HG03064 (cell line): ENCODE measurements at regions not wholly inside any gene's neighbourhood (a gene's known extent, or its start where the extent isn't known, plus 50 kb on each side); places are given as distances from the start of the nearest gene placed in this dataset.
A peak's percentile ranks its signal among the peaks of the same experiment; 100 is the strongest.

Source experiments
- ATAC-seq: cut with Tn5 transposase; IDR thresholded peaks from one replicate; pipeline ENCODE4 v1.9.1; 2021; ENCODE audit warnings: low read depth; ENCODE audit not compliant: unreplicated experiment

DNA sequence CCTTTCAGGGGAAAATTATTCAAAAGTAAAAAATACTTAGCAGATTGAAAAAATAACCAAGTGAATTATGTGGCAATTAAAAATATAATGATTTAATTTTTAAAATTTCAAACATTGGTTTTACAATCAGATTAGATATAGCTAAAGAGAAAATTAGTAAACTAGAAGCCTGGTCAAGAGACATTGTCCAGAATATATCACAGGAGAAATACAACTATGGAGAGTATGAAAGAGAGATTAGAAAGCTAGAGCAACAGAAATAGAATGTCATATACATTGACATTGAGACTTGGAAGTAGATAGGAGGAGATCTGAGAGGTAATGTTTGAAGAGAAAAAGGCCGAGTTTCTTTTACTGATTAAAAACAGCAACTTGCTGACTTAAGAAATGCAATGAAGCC is 476.4 kb upstream of the SLC10A2 start:
- no peak for ATAC-seq

DNA sequence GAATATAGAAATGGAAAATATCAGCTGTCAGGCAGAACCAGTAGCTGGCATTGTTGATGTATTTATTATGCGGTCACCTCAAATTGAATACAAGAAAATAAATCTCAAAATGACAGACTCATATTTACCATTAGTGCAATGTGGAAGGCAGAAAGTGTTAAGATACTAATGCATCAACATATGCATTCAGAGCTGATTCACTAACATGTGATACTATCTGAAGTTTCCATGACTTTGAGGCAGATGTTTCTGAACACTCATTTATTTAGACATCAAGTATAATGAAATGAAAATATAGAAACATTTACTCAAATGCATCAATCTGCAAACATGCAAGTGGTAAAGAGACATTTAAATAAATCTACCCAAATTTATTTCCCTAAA is 474.2 kb upstream of the SLC10A2 start:
- ATAC-seq = no peak

DNA sequence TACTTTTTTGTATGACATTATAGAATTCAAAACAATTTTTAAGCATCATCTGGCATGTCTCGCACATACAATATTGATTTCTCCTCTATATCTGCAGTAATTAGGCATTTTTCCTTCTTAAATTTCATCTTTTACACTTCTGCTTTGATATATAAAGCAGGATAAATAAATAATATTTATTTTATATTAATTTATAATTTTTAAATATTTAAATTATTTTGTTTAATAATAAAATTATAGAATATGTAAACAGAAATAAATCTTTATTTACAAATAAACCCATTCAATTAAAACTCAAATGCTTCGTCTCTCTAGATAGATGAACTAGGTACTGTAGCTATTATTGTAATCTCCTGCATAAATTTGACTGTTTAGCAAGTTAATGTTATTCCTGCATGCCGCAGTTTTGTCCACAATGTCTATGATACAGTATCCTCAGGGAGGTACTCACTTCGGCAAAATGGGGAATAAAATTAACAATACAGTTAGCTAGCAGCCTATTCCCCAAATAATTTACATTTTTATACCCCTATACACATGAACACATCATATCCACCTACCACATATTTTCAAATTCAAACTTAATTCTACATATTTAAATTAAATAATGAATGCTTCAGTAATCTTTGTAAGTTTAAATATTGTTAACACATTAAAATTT is 473.6 kb upstream of the SLC10A2 start:
- no peak for ATAC-seq

DNA sequence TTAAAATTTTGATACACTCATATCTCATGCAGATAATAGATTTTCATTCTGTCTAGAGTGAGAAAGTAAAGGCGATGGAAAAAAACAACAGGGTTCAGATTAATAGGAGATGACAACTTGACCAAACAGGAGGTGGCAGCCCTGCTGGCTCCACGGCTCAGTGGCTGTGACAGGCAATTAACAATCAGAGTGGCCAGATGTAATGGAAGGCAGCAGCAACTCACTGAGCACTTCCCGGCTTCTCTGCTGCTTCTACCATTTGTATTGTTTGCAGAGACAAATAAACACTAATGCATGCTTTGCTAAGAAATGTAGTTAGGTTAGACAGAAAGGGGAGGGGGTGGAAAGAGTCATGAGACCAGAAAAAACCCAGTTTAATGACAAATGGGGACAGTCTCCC is 473.0 kb upstream of the SLC10A2 start:
- ATAC-seq = no peak

DNA sequence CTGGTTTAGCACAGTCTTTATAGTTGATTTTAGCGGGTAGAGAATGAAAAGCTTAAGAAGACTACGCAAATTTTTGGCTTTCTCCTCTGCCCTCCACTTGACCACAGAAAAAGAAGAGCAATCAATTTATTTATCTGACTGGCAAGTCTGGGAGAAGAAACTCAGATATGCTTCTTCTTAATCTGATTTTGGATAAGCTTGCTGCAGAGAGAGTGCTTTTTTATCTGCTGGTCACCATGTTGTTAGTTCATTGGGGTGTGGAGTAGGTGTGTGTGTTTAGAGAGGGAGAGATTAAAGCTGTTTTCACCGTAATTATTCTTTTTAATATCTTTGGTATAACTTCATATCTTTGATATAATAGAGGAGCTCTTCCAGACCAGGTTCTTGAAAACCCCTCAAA is 471.4 kb upstream of the SLC10A2 start:
- ATAC-seq = no peak

DNA sequence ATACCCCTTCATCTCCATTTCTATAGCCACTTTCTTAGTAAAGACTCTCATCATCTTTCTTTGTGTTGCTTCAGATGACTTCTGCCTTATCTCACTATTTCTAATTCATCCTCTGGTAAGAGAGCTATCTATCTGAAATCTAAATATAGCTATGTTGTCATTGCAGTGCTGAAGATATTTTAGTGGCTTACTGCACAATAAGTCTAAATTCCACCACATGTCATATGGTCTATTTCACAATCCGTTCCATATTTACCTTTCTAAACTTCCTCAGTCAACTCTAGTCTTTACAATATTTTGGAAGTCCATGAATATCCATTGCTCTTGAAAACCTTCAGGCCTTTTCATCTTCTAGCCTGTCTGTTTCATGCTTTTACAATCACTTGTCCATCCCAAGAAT is 465.1 kb upstream of the SLC10A2 start:
- no peak for ATAC-seq

DNA sequence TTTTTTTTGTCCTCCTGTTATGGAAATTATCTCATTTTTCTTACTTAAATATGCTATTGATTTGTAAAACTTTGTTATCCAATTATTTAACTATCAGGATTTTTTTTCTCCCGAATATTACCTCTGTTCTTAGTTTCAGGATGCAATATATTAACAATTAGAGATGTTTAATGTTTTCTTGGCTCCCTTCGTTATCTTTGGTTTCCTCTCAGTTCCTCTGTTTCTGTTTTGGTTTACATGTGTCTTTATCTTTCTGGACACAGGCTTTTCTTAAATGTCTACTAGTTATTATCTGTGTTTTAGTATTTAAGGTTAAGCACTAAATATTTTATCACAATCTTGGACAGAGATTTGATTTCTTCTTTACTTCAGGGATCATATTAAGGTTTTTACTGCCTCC is 462.2 kb upstream of the SLC10A2 start:
- ATAC-seq = no peak

DNA sequence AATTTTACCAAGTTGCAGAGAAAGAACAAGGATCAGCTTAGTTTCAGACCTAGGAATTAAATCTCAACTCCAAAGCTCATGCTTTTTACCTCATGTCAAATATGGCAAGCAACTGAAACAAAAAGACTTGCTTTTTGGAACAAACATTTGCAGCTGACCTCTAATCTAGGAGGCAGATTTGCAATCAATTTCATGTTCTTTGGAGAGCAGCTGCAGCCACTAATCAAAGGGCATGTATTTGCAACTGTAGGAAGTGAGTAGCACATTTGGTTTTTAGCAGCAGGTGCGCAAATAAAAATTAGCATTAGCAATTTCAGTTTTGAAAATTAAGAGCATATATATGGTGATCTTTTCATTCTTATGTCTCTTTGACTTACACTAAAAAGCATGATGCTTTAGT is 459.3 kb upstream of the SLC10A2 start:
- no peak for ATAC-seq

DNA sequence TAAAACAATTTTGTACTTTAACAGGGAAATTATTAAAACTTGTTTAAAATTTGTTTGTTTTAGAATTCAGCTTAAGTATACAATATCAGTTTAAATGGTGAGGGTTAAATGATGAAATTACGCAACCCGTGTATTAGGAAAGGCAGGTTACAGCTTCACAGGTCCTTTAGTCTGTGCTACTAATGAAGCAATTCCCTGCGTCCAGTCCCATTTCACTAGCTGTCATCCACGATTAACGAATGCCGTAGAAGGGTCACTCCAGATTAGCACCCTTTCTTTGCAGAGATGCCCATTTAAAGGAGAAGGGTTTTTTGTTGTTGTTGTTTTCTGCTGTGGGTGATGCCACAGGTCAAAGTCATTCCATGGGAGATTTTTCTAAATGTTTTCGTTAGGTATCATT is 457.6 kb upstream of the SLC10A2 start:
- no peak for ATAC-seq

DNA sequence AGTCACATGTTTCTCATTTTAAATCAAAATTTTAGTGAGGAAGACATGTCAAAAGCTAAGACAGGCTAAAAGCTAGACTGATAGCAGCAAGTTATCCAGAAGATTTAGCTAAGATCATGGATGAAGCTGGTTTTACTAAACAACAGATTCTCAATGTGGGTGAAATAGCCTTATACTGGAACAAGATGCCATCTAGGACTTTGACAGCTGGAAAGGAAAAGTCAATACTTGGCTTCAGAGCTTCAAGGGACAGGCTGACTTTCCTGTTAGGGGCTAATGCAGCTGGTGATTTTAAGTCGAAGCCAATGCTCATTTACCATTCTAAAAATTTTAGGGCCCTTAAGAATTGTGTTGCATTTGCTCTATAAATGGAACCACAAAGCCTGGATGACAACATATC is 455.3 kb upstream of the SLC10A2 start:
- ATAC-seq = no peak

DNA sequence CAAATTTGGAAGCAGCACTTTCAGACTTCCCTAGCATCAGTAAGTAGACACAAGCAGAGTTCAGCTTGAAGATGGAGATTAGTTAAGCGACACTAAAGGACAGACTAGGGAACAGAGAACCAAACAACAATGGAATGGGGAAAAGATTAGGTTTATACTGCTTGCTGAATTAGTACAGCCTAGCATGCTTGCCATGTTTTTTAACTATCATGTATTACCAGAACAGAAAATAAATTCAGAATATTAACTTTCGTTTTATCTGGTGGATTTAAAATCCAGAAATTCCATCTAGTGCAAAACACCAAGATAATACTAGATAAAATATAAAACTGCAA is 451.5 kb upstream of the SLC10A2 start:
- no peak for ATAC-seq

DNA sequence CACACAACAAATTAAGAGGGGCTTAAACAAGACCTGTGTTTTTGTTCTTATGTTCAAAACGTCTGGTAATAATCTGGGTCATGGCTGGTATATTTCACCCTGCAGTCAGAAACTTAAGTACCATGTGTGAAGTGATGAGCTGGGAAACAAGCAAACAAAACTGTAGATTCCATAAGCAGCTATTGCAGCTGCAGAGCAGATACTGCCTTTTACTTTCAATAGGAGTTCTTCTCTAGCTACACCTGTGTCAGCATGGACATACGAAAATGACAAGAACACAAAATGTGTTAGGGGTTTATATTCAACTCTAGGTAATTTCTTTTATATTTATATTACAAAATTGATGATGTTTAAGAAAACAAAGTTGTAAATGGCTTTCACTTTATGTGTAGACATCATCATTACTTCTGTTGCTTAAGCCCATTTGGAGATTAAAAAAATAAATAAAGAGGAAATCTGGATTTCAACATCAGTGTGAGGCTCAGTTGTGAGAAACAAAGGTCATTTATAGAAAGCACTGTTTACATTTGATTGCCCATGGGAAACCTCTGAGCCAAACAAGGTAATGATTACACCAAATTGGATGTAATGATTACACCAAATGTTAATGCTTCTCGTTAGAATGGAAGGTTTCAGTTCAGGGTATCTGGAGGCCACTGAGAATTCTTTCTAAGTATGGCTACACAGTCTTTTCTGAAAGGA is 451.0 kb upstream of the SLC10A2 start:
- ATAC-seq = peak; percentile 85

DNA sequence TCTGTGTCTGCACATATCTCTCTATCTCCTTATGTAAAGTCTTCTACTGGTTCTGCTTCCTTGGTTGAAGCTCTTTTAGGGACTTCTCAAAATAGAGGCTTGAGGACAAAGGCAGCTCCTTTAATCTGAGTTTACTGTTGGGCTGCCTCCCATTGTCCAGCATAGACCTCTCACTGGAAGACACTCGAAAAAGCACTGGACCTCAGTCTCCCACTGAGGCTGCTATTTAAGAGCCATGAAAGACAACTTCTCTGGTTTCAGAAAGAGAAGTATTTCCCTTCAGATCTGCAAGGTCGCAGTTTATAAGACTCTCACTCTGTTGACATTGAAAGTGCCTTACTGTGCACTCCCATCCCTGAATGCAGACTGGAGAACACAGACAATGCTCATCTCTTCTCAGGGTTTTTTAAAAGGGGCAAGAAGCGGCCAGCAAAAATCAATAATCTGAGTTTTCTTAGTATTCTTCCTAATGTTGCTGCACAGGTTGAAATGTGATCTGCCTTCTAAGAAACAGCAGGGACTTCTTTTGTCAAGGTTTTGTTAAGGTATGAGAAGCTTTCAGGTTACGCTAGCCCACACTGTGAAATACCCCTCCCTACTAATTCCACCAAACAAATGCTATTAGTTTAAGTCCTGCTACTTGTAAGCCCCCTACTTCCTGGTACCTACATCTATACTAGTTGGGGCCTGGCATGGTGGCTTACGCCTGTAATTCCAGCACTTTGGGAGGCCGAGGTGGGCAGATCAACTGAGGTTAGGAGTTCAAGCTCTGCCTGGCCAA is 450.0 kb upstream of the SLC10A2 start:
- ATAC-seq = no peak

DNA sequence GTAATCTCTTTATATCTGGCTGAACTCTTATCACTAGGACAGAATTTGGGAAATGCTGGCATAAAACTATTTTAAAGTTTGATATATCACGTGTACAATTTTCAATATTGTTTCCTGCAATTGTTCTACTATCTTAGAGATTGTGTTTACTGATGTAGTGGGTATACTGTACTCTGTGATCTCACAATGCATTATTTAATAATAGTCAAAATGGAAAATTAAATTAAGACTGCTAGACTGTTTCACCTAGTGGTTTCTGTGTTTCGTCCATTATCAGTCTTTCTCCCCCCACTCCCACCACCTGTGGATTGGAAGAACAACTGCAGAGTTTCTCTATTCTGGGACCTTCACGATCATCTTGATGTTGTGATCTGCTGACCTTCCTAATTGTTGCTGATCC is 449.2 kb upstream of the SLC10A2 start:
- ATAC-seq = no peak

DNA sequence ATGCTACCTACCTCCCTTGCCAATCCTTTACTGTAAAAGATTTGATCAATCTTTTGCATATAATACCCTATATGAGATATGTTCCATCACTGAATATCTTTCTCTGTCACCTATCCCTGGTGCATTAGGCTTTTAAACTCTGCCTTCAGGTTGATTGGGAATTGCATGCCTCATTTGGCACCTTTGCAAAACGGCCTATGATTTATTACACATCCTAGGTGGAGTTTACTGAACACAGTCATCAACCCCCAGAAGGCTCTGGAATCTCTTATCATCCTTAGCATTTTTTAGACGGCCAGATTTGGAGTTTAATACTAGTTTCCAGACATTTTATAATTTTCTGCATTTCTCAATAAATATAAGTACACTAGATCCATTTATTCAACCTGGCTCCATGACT is 448.4 kb upstream of the SLC10A2 start:
- ATAC-seq = no peak

DNA sequence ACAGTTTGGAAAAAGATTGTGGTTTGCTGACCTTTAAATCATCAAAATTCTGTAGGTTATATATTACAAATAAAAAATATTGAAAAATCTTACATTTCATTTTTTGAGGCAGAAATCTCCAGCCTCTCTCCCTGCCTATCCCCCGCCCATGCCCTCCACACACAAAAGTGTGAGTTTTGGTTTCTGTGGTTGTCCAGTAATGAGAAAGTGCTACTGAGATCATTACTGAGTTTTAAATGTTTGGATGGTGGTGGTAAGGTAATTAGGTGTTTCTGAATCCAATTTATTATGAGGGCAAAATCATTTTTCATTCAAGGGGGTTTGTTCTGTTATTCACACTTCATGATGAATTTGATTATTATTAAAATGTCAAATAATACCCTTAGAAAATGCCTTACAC is 448.0 kb upstream of the SLC10A2 start:
- ATAC-seq = no peak

DNA sequence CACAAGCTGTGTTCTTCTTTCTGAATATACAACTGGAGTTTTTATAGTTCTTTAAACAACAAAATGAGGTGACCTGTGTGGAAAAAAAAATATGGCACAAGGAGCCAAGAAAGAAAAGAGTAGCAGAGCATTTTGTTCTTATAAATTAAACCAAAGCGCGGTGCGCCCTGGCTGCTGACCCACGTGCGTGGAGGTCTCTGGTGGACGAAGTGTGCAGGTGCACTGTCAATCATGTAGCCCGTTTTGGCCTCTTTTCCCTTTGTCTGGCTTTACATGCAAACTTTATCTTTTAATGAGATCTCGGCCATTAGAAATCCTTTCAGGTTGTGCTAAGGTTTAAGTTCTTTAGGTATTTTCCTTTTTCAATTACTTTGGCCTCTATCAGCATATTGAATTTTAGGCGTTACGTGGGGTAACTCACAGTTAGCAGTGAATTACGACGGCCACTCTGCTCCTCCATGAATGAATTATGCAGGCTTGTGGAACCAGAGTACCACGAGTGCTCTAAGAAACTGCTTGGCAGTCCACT is 443.9 kb upstream of the SLC10A2 start:
- no peak for ATAC-seq

DNA sequence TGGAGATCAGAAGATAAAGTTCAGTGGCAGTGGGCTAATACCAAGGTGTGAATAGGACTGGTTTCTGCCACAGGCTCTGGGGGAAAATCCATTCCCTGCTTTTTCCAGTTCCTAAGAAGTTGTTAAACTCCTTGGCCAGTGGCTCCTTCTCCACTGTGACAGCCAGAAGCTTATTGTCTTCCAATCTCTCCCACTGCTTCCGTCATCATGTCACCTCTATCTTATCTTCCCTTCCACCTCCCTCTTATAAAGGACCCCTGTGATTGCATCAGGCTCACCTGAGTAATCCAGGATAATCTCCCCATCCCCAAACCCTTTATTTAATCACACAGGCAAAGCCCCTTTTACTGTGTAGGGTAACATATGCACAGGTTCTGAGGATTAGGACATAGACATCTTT is 431.2 kb upstream of the SLC10A2 start:
- ATAC-seq = no peak

DNA sequence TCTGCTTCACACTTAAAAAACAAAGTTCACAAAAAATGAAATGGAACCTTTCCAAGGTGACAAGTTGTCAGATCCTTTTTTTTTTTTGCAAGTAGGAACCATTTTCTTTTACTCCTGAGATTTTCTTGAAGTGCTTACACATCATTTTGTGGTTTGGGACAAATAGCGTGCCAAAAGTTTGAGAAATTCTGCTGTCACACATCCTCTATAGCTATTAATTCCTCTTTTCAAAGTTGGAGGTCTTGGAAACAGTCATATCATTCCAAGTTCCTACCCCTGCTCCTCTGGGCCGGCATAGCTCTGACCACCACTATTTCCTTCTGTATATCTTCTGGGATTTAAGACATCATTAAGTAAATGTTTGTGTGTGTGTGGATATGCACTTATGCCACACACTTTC is 421.6 kb upstream of the SLC10A2 start:
- ATAC-seq = no peak

DNA sequence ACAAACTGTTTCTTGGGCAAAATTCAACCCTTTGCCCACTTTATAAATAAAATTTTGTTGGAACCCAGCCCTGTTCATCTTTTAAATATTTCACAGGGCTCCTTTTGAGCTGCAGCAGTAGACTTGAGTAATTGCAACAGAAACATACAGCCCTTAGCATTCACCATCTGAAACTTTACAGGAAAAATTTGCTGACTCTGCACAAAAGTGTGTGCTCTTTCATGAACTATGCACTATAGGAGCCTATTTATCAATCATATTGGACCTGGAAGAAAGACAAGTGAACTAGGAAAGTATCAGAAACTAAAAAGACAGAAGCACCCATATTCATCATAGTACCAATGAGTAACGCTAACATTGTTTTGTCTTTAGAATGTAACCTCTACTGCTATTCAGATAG is 406.9 kb upstream of the SLC10A2 start:
- no peak for ATAC-seq

DNA sequence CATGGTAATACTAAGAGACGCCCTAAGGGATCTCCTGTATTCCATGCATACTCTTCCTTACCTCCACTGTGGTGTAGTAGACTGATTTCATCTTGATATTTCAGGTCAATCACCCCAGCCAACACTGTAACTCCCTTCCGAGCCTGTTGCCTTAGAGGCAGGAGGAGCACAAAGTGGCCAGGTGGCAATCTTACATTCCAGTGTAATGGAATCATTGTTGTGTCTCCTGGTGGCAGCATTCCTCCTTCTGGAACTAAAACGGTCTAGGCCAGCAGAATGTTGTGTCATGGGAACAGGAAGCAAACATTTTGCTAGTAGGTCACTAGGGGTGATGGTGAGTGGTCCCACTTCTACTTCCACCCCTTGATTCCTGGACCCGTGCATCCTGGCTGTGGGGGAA is 405.7 kb upstream of the SLC10A2 start:
- no peak for ATAC-seq

DNA sequence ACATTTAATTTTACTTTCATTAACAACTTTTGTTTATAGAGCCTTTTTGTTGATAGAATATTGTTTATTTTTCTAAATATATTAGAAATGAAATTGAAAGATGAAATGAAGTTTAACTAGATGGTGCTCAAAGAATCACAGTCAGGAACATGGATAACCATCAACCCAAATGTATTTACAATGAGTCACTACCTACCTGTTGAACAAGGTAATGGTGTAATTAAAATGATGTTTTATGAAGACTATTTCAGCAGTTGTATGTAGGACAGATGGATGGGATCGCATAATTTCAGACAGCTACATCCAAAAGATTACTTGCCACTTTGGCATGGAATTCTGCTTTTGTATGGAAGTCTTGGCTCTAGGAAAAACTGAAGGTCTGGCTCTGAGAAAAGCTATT is 403.6 kb upstream of the SLC10A2 start:
- no peak for ATAC-seq
